ENCODE measurements at regions not wholly inside any gene's neighbourhood (a gene's known extent, or its start where the extent isn't known, plus 50 kb on each side); places are given as distances from the start of the nearest gene placed in this dataset.
A peak's percentile ranks its signal among the peaks of the same experiment; 100 is the strongest.
"Not testable (repeated sequence)": the region's sequence is repeated elsewhere in the genome, so short reads cannot be mapped to it uniquely, and the experiment has no call there.

DNA sequence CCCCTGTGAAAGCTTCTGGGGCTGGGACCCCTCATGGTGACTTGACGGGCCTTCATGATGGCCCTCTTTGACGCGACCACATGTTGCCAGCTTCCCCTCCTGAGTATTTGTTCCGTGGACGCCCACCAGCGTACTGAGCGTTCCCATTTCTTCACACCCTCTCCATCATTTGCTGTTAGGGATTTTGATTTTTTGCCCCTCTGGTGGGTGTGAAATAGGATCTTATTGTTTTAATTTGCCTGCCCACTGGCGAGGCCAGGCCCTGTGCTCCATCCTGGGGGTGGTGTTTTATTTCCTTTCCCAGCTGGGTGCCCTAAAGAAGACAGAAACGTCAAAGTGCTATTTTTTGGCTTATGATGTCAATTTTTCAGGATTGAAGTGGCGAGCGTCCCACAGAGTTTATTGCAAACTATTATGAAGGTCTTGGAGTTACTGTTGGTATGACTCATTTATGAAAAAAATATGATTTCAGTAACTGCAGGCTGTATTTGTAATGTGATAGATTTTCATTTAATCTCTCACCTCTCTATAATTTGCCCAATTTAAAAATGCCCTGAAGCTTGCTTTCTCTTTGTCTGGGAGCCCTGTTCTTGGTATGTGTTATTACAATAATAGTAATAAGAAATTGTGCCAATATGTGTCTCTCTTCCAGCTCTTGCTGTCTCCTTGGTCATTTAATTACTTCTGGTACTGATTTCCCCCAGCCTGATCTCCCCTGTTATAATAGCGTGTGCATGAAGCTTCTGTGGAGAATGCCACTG lies 99.6 kb downstream of the SLC25A47 start:
- DNase-seq = no peak

DNA sequence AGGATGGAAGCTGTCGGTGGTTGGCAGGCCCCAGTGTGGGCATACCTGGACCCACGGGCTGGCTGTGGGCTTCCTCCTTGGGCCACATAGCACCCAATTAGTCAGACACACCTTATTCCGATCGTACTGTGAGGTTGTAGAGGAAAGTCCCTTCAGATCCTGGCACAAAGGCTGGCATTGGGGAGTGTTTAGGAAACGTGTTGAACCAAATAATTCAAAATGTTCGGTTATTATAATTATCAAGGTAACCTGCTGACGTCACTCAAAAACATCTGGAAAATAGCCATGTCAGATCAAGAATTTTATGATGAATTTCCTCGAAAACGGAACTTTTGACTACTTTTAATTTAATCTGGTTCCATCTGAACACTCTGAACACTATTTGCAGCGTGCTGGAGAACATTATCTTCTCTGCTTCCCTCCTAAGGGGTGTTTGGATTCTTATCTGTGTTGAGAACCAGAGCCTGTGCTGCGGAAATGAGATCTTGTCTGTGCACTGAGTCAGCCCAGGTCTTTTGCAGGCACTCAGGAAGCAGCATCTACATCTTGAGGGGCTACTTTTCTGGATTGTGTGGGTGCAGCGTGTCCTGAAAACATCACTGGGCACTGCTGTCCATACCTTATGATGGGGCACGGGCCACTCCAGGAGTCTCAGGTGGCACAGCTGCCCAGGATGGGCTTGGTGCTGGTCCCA lies 100.3 kb downstream of the SLC25A47 start:
- no peak for DNase-seq

DNA sequence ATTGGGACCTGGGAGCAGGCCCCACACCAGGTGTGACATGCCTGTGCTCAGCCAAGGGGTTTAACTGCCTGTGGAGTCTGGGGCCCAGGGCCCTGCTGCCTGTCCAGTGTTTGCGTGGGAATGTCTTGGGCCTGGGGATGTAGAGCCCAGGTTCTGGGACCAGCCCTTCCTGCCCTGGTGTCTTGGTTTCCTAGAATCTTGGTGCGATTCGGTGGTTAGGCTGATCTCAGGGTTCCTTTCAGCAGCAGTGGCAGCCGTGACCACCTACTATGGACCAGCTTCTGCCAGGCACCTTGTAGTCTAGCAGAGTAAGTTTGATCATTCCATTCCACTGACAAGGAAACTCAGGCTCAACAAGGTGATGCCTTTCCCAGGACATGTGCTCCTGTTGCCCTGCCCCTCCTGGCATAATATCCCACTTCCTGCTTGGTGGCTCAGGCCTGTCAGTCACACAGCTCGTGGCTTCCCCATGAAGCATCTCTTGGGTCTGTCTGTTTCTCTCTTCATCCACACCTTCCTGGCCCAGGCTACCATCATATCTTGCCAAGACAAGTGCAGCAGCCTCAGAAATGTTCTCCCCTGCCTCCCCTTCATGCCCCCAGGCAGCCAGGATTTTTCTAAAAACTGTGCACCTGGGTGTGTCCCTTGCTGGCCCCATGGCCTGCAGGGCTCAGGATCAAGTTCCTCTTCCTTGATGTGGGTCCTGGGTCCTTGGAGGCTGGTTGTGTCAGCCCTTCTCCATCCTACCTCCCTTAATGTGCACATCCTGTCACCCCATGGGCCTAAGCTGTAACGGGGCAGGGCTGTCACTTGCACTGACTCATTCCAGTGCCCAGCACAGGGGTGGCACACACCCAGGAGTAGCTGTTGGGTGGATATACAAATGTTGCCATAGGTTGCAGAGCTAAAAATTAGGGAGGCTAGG lies 101.6 kb downstream of the SLC25A47 start:
- no peak for DNase-seq

DNA sequence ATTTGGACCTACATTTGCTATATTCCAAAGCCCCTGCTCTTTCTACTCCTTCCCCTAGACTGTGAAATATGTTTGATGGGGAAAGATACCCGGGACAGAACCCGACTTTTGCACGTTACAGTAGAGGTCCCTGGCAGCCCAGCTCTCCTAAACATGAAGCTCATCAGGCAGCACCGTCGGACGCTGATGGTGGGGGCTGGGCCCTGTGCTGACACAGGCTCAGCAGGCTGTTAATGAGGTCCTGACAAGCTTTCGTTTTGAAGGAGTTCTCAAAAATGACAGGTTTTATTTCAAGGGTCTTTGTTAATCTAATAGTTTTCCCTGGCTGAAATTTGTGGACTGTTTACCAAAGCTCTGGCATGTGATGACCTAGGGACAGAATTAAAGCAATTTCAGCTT lies 102.3 kb downstream of the SLC25A47 start:
- DNase-seq = no peak

DNA sequence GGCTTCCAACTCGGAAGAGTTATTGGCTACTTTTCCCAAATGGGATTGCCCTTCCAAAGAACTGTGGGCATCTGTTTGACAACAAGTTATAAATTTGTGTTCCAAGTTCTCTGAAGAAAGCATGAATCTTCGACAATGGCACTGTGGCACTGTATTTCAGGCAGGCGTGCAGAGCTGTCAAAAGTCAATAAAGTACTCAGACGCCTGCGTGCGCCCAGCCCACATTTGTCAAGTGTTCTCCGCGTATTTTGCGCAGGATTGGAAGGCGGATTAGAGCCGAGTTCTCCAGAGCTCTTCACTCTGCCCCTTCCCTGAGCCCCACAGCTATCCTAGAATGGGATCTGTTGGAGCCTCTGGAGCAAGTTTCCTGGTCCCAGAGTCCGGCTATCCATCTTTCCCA lies 103.2 kb downstream of the SLC25A47 start:
- no peak for DNase-seq

DNA sequence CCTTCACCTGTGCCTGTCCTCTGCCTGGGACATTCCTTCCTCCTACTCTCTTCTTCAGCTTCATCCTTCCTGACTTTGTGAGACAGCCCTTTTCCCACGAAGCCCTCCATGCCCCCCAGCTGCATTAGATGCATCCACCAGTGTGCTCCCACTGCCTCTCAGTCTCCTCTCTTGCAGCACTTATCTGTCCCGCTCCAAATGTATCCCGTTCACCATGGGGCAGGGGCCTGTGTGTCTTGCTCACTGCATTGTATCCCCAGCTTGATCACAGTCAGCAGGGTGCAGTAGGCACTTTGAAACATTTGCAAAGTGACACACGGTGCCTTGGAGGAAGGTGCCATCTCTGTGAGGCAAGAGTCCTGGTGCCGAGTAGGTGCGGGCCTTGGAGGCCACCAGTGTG lies 104.0 kb downstream of the SLC25A47 start:
- DNase-seq = no peak

DNA sequence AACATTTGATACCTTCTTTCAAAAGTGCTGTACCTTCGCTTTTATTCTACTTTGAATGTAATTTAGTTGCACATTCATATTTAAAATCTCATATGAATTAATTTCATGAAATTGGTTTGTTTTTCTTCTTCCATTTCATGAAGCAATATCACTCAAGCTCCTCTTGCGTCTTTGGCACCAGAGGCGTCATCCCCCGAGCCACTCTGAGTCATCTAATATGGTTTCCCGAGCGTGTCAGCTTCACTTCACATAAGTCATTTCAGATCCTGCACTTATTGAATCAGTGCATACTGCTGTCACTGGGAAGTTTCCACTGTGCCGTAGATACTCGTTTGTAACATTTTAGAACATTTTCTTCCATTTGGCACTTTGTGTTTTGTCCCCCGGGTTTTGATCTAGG lies 105.6 kb downstream of the SLC25A47 start:
- DNase-seq = no peak

DNA sequence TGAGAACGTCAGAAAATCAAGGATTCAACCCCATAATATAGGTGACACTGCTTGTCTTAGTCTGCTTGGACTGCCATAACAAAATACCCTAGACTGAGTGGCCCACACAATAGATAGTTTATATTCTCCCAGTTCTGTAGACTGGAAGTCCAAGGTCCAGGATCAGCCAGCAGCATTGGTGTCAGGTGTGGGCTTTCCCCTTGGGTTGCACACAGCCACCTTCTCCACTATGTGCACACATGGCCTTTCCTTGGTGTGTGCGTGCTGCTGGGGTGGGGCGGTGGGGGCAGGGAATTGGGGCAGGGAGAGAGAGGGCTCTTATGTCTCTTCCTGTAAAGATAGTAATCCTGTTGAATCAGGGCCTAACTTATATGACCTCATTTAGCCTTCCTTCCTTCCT lies 106.4 kb downstream of the SLC25A47 start:
- DNase-seq = no peak

DNA sequence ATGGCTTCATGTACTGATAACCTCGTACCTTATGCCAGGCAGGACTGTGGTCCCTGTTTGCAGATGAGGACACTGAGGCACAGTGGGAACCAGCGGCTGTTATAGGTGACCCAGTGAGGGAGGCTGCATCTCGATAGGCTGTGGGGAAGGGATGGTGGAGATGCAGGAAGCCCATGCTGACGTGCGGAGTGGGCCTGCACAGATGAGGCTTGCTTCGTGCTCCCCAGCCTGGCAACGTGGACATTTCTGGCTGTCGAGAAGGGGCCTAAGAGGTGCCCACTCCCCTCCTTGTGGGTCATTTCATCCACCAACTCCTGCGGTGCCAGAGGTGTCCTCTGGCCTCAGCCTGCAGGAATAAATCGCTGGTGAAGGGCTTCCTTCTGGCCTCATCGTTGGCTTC lies 107.4 kb downstream of the SLC25A47 start:
- DNase-seq = no peak

DNA sequence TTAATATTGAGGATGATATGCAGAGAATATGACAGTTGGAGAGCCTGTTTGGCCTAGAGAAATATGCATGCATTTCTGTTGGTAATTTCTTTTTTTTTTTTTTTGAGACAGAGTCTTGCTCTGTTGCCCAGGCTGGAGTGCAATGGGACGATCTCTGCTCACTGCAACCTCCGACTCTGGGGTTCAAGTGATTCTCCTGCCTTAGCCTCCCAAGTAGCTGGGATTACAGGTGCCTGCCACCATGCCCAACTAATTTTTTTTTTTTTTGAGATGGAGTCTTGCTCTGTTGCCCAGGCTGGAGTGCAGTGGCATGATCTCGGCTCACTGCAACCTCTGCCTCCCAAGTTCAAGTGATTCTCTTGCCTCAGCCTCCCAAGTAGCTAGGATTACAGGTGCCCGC lies 108.3 kb downstream of the SLC25A47 start:
- DNase-seq = not testable (repeated sequence)

DNA sequence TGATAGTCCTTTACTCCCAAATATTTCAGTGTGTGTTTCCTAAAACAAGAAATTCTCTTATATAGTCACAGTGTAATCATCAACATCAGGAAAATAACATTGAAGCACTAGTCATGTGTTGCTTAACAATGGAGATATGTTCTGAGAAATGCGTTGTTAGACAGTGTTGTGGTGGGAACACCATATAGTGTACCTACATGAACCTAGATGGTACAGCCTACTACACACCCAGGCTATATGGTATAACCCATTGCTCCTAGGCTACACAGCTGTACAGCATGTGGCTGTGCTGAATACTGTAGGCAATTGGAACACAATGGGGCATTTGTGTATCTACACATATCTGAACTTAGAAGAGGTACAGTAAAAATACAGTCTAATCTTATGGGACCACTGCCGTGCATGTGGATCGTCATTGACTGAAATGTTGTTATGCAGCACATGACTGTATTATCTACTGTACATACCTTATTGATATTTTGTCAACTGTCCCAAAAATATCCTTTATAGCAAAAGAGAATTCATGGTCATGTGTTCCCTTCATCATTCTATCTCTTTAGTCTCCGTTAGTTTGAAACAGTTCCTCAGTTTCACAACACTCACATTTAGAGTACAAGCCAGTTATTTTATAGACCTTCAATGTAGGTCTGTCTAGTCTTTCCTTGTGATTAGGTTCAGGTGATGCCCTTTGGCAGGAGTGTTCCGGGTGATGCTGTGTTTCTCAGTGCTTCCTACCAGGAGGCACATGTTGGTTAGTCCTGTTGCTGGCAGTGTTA lies 109.7 kb downstream of the SLC25A47 start:
- DNase-seq = no peak

DNA sequence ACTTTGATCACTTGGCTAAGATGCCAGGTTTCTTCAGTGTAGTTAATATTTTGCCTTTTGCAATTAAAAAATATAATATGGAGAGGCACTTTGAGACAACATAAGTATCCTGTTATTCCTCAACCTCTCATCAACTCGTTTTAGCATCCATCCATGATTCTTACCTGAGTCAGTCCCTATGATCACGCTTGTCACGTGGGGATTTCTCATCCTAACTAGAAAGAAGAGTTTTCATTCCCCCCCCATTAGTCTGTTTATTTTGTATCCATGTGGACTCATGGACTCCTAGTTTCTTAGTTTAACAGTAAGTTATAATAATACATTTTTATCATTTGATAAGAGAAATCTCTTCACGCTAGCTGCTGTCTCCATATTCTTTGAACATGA lies 110.3 kb downstream of the SLC25A47 start:
- DNase-seq = no peak

DNA sequence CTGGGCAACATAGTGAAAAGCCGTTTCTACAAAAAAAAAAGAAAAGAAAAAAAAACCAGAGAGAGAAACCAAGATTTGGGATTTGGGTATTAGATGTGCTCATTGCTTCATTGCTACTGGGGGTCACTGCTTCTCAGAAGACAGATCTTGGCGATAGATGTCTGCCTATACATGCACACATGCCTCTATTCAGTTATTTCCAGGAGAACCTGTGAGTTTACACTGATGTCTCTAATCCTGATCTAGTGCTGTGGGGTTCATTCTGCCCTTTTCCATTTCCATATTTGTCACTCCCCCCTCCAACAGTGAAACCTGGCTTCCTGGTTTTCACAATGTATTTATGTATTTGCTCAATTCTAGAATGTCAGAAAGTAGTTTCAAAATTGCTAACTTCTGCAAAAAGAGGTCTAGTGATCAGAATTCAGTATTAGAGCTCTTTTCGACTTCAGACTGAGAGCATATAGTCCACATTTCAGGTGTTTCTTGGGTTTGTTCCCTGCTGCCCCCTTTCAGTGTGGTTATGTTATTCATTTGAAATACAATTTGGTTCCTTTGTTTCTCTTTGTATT lies 111.0 kb downstream of the SLC25A47 start:
- no peak for DNase-seq

DNA sequence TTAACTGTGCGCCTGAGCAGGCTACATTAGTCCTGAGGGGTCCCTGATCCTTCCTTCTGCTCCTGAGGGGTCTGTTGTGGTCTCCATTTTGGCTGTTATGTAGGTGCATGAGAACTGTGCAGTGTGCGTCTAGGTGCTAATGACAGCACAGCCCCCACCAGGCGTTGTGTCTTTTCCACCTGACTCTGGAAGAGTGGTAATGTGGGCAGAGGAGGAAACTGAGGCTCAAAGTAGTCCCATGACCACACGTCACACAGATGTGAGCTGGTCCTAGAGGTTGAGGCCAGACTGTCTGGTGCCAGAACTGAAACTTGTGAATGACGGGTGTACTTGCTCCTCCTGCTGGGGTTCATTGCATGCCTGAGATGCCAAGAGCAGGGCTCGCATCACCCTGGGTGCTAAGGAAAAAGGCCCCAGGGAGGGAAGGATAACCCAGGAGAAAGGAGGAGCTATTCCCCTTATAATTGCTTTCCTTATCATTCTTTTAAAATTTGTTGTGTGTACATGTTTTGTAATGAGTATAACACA lies 111.8 kb downstream of the SLC25A47 start:
- DNase-seq = no peak

DNA sequence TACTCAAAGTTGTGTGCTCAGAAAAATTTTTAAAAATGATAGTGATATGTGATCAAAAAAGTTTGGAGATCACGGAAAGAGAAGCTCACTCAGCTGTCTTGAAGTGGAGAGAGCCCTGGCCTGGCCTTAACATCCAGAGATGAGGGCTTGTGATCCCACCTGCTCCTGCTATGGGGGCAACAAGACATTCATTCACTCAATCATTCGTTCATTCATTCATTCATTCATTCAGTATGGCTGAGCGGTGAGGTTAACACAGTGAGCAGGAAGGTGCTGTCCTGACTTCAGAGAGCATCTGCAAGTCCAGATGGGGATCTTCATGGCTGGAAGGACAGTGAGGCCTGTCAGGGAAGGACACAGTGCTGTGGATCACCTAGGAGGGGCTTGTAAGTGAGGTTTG lies 112.3 kb downstream of the SLC25A47 start:
- no peak for DNase-seq

DNA sequence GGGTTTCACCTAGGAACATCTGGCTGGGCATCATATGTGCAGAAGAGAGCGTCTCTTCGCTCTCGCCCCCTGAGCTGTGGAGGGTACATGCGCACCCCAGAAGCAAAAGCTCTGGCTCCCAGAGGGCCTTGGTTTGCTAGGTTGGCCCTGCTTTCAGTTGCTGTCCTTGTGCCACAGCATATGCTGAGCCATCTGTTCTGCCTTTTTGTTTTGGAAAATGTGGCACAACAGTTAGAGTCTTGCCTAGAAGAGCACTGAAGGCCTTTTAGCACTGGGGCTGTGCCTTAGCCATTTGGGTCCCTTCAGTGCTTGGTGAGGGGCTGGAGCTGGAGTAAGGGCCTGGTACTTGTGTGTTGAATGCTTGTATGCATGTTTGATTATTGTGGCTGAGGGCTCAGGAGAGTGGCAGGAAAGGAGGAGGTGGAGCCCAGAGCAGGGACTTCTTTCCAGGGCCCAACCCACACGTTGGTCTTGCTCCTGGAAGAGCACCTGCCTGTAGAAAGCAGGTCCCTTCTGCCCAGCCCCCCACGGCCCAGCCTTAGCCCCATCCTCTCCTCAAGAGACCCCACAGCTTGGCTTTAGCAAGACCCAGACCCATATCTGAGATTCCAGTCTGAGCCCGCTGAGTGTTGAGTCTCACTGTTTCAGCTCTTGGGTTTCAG lies 113.7 kb downstream of the SLC25A47 start:
- no peak for DNase-seq

DNA sequence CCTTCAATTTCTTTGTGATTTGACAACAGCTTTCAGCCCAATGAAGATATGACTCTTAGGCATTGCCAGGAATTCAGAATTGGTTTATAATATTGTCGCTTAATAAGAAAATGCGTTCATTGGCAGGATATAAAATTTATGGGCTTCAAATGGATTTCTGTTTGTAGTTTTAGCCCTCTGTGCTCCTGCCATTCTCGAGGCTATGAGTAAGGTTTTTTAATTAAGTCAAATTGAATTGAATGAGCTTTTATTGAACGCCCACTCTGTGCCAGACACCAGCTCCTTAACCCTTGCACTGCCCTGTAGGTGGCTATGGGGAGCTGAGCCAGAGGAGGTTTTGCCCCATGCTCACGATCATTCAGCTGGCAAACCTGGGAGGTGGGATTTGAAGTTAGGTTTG lies 115.1 kb downstream of the SLC25A47 start:
- no peak for DNase-seq

DNA sequence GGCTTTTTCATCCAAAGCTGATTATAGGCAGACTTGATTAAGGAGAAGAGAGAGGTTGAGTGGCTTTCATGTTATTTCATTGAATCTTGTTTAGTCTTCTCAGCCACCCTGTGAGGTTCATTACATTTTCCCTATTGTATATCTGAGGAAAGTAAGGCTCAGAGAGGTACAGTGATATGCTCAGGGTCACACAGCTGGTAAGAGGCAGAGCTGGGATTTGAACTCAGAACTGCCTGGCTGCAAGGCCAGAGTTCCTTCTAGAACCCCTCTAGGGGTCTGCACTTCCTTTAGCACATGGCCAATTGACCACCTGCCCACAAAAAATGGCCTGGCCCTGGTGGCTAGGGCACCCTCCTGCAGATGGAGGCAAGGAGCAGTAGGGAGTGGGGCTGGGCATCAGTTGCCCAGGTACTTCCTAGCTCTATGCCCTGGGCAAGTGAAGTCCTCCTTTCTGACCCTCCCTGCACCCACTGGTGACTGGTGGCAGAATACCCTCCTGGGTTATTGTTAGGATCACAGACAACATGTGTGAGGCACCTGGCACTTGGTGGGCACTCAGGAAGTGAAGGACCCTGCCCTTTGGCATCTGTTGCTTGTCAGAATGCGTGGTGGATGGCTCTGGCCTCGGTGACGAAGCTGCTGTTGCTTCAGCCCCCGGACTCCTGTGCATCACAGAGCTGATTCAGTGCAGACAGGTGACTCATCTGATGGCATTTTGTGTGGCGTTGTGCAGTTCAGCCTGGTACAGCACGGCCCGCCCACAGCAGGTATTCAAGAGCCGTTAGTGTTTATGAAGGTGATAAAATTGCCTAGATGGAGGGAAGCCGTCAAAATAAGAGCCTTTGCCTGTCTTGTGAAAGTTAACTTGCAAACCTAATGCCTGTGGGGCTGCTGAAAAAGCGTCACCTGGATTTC lies 115.8 kb downstream of the SLC25A47 start:
- peak; percentile 69 to 76 for DNase-seq

DNA sequence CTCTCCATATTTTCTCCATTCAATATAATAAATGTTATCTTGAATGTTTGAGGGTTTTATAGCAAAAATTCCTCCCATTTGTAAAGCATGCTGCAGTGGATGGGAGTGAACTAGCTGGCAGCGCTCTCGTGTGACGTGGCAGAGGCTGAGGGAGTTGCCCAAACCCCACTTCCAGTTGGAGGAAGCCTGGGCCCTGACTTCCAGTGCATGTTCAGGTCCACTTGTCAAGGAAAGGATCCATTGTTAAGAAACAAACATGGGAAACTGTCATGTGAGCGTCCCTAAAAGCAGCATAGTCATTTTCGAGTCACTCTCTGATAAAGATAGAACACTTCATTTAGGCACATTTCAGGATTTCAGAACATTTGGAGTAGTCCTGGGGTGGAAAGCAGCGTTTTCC lies 116.6 kb downstream of the SLC25A47 start:
- DNase-seq = no peak

DNA sequence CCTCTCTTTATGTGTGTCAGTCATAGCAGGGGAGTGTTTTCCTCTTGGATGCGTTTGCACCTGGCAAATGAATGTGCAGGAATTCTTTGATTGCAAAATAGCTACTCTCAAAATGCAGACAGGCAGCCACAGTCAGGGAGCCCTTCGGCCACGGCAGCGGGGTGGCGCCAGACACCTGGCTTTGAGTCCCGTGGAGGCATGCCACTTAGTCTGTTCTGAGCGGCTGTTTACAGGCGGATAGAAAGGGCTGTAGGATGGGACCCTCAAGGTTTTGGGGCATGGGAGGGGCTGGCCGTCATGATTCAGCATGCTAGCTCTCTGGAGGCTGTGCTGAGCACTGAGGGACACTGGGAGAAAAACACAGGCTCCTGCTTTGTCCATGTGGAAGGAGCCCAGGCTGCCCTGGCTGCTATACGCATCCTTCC lies 117.1 kb downstream of the SLC25A47 start:
- peak in 1 of 2 experiments; percentile 43 for DNase-seq

All from activated T-cell treated with anti-CD3 and anti-CD28 coated beads, Interleukin-2, amount 50 U/mL, for 48 hours (primary cell).